Gastroesophageal sphincter (tissue), 3 donors: ENCODE measurements at regions not wholly inside any gene's neighbourhood (a gene's known extent, or its start where the extent isn't known, plus 50 kb on each side); places are given as distances from the start of the nearest gene placed in this dataset.

ENCODE experiments used
- CTCF ChIP-seq, 4 experiments: fragments of 200-600 bp in 2 of 4; fragments of 450-650 bp in 2 of 4; sonication (generic) in 1 of 4; IDR thresholded peaks; one replicate each; pipeline ENCODE4 v1.5.1; 2017 to 2019; ENCODE audit warnings: antibody characterized with exemption in 4 of 4, mild to moderate bottlenecking in 2 of 4, moderate library complexity in 2 of 4
- EP300 ChIP-seq: sonication (generic); formaldehyde crosslinking; IDR thresholded peaks from one replicate; pipeline ENCODE4 v1.6.1; 2017; ENCODE audit warnings: antibody characterized with exemption, mild to moderate bottlenecking
- POLR2A ChIP-seq, 2 donors: fragments of 450-650 bp; IDR thresholded peaks; one replicate each; pipeline ENCODE4 v1.6.1; 2017; ENCODE audit warnings: antibody characterized with exemption in 2 of 2, mild to moderate bottlenecking in 2 of 2, moderate library complexity in 1 of 2
- POLR2AphosphoS5 ChIP-seq: sonication (generic); formaldehyde crosslinking; IDR thresholded peaks from one replicate; pipeline ENCODE4 v1.6.1; 2017; ENCODE audit warnings: antibody characterized with exemption

- TF ChIP-seq POLR2A (IDR thresholded peaks at IDR 0.05) (no peak), CTCF (IDR thresholded peaks at IDR 0.05) (no peak), POLR2AphosphoS5 (no peak), EP300 (no peak)
Observed at GRCh38 chr1:79974659-79975058, 968.1 kb upstream of the ADGRL4 start.
